ENCODE measurements at regions not wholly inside any gene's neighbourhood (a gene's known extent, or its start where the extent isn't known, plus 50 kb on each side); places are given as distances from the start of the nearest gene placed in this dataset.

GRCh38 chr3:65017359-65017758 lies 329.6 kb upstream of the ADAMTS9 start:
- DNase-seq, result no peak
- Histone ChIP-seq H3K27ac (no peak overlapping the region), H3K4me3 (no peak overlapping the region), H3K9me3 (no peaks in the 10 kb centered on the region), H3K4me1 (ENCODE audit: insufficient read depth) (peaks cover 5% of the 10 kb centered on the region), H3K27me3 (no peaks in the 10 kb centered on the region), H3K36me3 (no peaks in the 10 kb centered on the region)
- 75 to 81% (median 78%) methylated on average over 1 of the region's 1 CpG for WGBS, 3 donors
- TF ChIP-seq POLR2A (IDR thresholded peaks at IDR 0.05), result no peak
- no peak for TF ChIP-seq EP300 (IDR thresholded peaks at IDR 0.05)
- no peak for TF ChIP-seq CTCF (IDR thresholded peaks at IDR 0.05)
- intact Hi-C loops (cut with DNase I), result loop anchor here in 1 of 4 donors (10.0 kb wide), 1 partner anchor 483 kb away; no protein-coding TSS in a partner anchor

GRCh38 chr3:65015711-65016110 lies 327.9 kb upstream of the ADAMTS9 start:
- WGBS, 3 donors, result 13 to 14% (median 14%) methylated on average over 2 of the region's 2 CpGs
- H3K36me3 ChIP-seq, result no peaks in the 10 kb centered on the region
- no peaks in the 10 kb centered on the region for H3K9me3 ChIP-seq
- H3K27me3 ChIP-seq, result no peaks in the 10 kb centered on the region
- intact Hi-C loops (cut with DNase I), result loop anchor here in 1 of 4 donors (10.0 kb wide), 1 partner anchor 481 kb away; no protein-coding TSS in a partner anchor
- peaks cover 4% of the 10 kb centered on the region for H3K4me1 ChIP-seq (ENCODE audit: insufficient read depth)
- H3K4me3 ChIP-seq, result no peak overlapping the region
- no peak for TF ChIP-seq POLR2A (IDR thresholded peaks at IDR 0.05)
- H3K27ac ChIP-seq, result no peak overlapping the region
- DNase-seq, result no peak

- Histone ChIP-seq H3K36me3 (no peaks in the 10 kb centered on the region), H3K4me3 (no peak overlapping the region), H3K9me3 (no peaks in the 10 kb centered on the region), H3K27ac (no peak overlapping the region), H3K27me3 (no peaks in the 10 kb centered on the region), H3K4me1 (ENCODE audit: insufficient read depth) (peaks cover 2% of the 10 kb centered on the region)
- WGBS, 3 donors, result 91 to 96% (median 96%) methylated on average over 4 of the region's 4 CpGs
- no peak for TF ChIP-seq CTCF (IDR thresholded peaks at IDR 0.05)
- TF ChIP-seq EP300 (IDR thresholded peaks at IDR 0.05), result no peak
- TF ChIP-seq POLR2A (IDR thresholded peaks at IDR 0.05), result no peak
- no peak for DNase-seq
- intact Hi-C loops (cut with DNase I), result loop anchor here in 1 of 4 donors (10.0 kb wide), 1 partner anchor 478 kb away; no protein-coding TSS in a partner anchor
Observed at GRCh38 chr3:65013053-65013452, 325.3 kb upstream of the ADAMTS9 start.

GRCh38 chr3:65006300-65006739 lies 318.5 kb upstream of the ADAMTS9 start:
- Histone ChIP-seq H3K27ac (no peak overlapping the region), H3K27me3 (no peaks in the 10 kb centered on the region), H3K4me1 (ENCODE audit: insufficient read depth) (peaks cover 3% of the 10 kb centered on the region), H3K4me3 (no peak overlapping the region), H3K36me3 (no peaks in the 10 kb centered on the region), H3K9me3 (no peaks in the 10 kb centered on the region)
- TF ChIP-seq CTCF (IDR thresholded peaks at IDR 0.05) (no peak), EP300 (IDR thresholded peaks at IDR 0.05) (no peak), POLR2A (IDR thresholded peaks at IDR 0.05) (no peak)
- 7 to 11% (median 9%) methylated on average over 1 of the region's 1 CpG for WGBS, 3 donors
- no peak for DNase-seq
- intact Hi-C loops (cut with DNase I), result no loop called here

GRCh38 chr3:65005486-65005885 lies 317.7 kb upstream of the ADAMTS9 start:
- Histone ChIP-seq H3K27ac (no peak overlapping the region), H3K4me1 (ENCODE audit: insufficient read depth) (peaks cover 3% of the 10 kb centered on the region), H3K27me3 (no peaks in the 10 kb centered on the region), H3K4me3 (no peak overlapping the region), H3K9me3 (no peaks in the 10 kb centered on the region), H3K36me3 (no peaks in the 10 kb centered on the region)
- intact Hi-C loops (cut with DNase I), result no loop called here
- DNase-seq, result no peak
- 79 to 82% (median 82%) methylated on average over 2 of the region's 2 CpGs for WGBS, 3 donors
- TF ChIP-seq EP300 (IDR thresholded peaks at IDR 0.05) (no peak), POLR2A (IDR thresholded peaks at IDR 0.05) (no peak), CTCF (IDR thresholded peaks at IDR 0.05) (no peak)

Measured in ovary (tissue), 7 donors.